Stomach (tissue), 4 donors: ENCODE measurements at regions not wholly inside any gene's neighbourhood (a gene's known extent, or its start where the extent isn't known, plus 50 kb on each side); places are given as distances from the start of the nearest gene placed in this dataset.

Experiments
- EP300 ChIP-seq: sonication (generic); formaldehyde crosslinking; IDR thresholded peaks from one replicate; pipeline ENCODE4 v1.6.1; 2017; ENCODE audit warnings: antibody characterized with exemption
- POLR2AphosphoS5 ChIP-seq, 3 donors: sonication (generic); formaldehyde crosslinking; IDR thresholded peaks; one replicate each; pipeline ENCODE4 v1.6.1; 2016; ENCODE audit warnings: antibody characterized with exemption in 3 of 3

DNA sequence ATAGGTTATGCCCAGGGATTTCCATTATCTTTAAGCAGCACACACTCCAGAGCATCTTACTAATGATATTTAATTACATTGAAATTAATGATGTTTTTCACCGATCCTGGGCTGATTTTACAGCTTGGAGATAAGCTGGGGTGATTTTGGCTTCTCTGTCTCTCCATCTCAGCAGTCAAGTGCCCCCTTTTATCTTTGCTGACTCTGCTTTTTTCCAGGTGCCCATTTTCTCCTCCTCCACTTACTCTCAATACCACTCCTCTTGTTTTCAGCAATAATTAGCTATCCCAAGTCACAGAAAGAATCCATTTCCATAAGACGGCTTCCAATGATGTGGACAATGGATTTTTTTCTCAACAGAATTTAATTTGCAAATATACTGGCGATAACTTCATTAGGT, 266.7 kb downstream of the GBA3 start:
- no peak for TF ChIP-seq POLR2AphosphoS5 (IDR thresholded peaks at IDR 0.05)
- TF ChIP-seq EP300 = no peak
